ENCODE measurements at regions not wholly inside any gene's neighbourhood (a gene's known extent, or its start where the extent isn't known, plus 50 kb on each side); places are given as distances from the start of the nearest gene placed in this dataset.

GRCh38 chr4:177155454-177155853 lies 154.2 kb upstream of the NEIL3 start:
- TF ChIP-seq CTCF (IDR thresholded peaks at IDR 0.05; ENCODE audit: insufficient read depth, low read length, poor library complexity, severe bottlenecking), result no peak
- H3K27me3 ChIP-seq (ENCODE audit: control insufficient read depth, insufficient read depth, low read length), result no peaks in the 10 kb centered on the region
- H3K36me3 ChIP-seq (ENCODE audit: control insufficient read depth, insufficient read depth, low read length), result no peaks in the 10 kb centered on the region

DNA sequence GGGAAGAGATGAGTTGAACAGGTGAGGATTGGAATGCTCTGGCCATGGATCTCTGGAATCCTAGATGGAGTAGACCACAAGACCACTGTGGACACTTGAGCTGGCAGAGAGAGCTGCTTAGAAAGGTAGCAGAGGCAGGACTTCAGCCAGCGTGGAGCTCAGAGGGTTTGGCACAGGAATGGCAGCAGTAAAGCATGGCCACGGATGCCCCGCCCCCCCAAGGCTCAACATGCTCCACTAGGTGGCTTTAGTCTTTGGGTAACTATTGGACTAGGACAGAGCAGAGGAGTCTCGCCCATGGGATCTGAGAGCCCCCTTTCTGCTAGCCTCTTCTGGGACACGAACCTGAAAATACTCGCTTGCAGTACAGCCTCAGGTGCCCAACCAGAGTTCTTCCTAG lies 150.1 kb upstream of the NEIL3 start:
- DNase-seq (ENCODE audit: low read depth), result no peak
- H3K36me3 ChIP-seq (ENCODE audit: control insufficient read depth, insufficient read depth, low read length), result no peaks in the 10 kb centered on the region

More at GRCh38 chr4:177155454-177155853, 154.2 kb upstream of the NEIL3 start:
- H3K4me3 ChIP-seq (ENCODE audit: low read depth, low read length), result no peak overlapping the region
- no peak for DNase-seq (ENCODE audit: low read depth)

GRCh38 chr4:177161781-177162180 lies 147.9 kb upstream of the NEIL3 start:
- no peak for DNase-seq (ENCODE audit: low read depth)
- no peaks in the 10 kb centered on the region for H3K36me3 ChIP-seq (ENCODE audit: control insufficient read depth, insufficient read depth, low read length)

More for the DNA sequence above, 150.1 kb upstream of the NEIL3 start:
- TF ChIP-seq CTCF (IDR thresholded peaks at IDR 0.05; ENCODE audit: insufficient read depth, low read length, poor library complexity, severe bottlenecking), result no peak
- Histone ChIP-seq H3K27me3 (ENCODE audit: control insufficient read depth, insufficient read depth, low read length) (no peaks in the 10 kb centered on the region), H3K4me3 (ENCODE audit: low read depth, low read length) (no peak overlapping the region)

DNA sequence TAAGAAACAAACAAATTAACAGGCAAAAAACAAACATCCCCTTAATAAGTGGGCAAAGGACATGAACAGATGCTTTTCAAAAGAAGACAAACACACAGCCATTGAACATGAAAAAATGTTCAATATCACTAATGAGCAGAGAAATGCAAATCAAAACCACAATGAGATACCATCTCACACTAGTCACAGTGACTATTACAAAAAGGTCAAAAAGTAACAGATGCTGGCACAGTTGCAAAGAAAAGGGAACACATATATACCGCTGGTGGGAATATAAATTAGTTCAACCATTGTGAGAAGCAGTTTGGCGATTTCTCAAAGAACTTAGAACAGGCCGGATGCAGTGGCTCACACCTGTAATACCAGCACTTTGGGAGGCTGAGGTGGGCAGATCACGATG lies 146.1 kb upstream of the NEIL3 start:
- no peak for DNase-seq (ENCODE audit: low read depth)

More at GRCh38 chr4:177161781-177162180, 147.9 kb upstream of the NEIL3 start:
- TF ChIP-seq CTCF (IDR thresholded peaks at IDR 0.05; ENCODE audit: insufficient read depth, low read length, poor library complexity, severe bottlenecking), result no peak
- H3K27me3 ChIP-seq (ENCODE audit: control insufficient read depth, insufficient read depth, low read length), result no peaks in the 10 kb centered on the region
- no peak overlapping the region for H3K4me3 ChIP-seq (ENCODE audit: low read depth, low read length)

GRCh38 chr4:177171588-177171987 lies 138.1 kb upstream of the NEIL3 start:
- TF ChIP-seq CTCF (IDR thresholded peaks at IDR 0.05; ENCODE audit: insufficient read depth, low read length, poor library complexity, severe bottlenecking), result no peak

More for the DNA sequence above, 146.1 kb upstream of the NEIL3 start:
- Histone ChIP-seq H3K36me3 (ENCODE audit: control insufficient read depth, insufficient read depth, low read length) (no peaks in the 10 kb centered on the region), H3K27me3 (ENCODE audit: control insufficient read depth, insufficient read depth, low read length) (no peaks in the 10 kb centered on the region), H3K4me3 (ENCODE audit: low read depth, low read length) (no peak overlapping the region)
- no peak for TF ChIP-seq CTCF (IDR thresholded peaks at IDR 0.05; ENCODE audit: insufficient read depth, low read length, poor library complexity, severe bottlenecking)

DNA sequence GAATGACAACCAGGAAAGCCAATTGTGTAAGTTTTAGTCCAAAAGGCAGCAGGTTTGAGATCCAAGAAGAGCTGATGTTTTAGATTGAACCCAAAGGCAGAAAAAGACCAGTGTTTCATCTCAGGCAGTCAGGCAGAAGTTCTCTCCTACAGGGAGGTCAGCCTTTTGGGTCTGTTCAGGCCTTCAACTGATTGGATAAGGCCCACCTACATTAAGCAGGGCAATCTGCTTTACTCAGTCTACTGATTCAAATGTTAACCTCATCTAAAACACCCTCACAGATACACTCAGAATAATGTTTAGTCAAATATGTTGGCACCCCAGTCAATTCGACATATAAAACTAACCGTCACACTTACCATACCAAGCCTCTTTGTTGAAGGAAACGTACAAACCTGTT lies 134.2 kb upstream of the NEIL3 start:
- H3K4me3 ChIP-seq (ENCODE audit: low read depth, low read length), result no peak overlapping the region
- TF ChIP-seq CTCF (IDR thresholded peaks at IDR 0.05; ENCODE audit: insufficient read depth, low read length, poor library complexity, severe bottlenecking), result no peak
- no peak for DNase-seq (ENCODE audit: low read depth)
- no peaks in the 10 kb centered on the region for H3K36me3 ChIP-seq (ENCODE audit: control insufficient read depth, insufficient read depth, low read length)
- no peaks in the 10 kb centered on the region for H3K27me3 ChIP-seq (ENCODE audit: control insufficient read depth, insufficient read depth, low read length)

More at GRCh38 chr4:177171588-177171987, 138.1 kb upstream of the NEIL3 start:
- Histone ChIP-seq H3K27me3 (ENCODE audit: control insufficient read depth, insufficient read depth, low read length) (no peaks in the 10 kb centered on the region), H3K36me3 (ENCODE audit: control insufficient read depth, insufficient read depth, low read length) (no peaks in the 10 kb centered on the region), H3K4me3 (ENCODE audit: low read depth, low read length) (no peak overlapping the region)
- no peak for DNase-seq (ENCODE audit: low read depth)
